HG03575 (cell line): ENCODE measurements at regions not wholly inside any gene's neighbourhood (a gene's known extent, or its start where the extent isn't known, plus 50 kb on each side); places are given as distances from the start of the nearest gene placed in this dataset.

Experiments used
- ATAC-seq: cut with Tn5 transposase; IDR thresholded peaks from one replicate; pipeline ENCODE4 v1.9.1; 2021; ENCODE audit not compliant: unreplicated experiment, insufficient number of reproducible peaks, low FRiP score; ENCODE audit errors: extremely low read depth

GRCh38 chr11:91912322-91912721, 312.3 kb upstream of the FAT3 start:
- ATAC-seq: no peak

DNA sequence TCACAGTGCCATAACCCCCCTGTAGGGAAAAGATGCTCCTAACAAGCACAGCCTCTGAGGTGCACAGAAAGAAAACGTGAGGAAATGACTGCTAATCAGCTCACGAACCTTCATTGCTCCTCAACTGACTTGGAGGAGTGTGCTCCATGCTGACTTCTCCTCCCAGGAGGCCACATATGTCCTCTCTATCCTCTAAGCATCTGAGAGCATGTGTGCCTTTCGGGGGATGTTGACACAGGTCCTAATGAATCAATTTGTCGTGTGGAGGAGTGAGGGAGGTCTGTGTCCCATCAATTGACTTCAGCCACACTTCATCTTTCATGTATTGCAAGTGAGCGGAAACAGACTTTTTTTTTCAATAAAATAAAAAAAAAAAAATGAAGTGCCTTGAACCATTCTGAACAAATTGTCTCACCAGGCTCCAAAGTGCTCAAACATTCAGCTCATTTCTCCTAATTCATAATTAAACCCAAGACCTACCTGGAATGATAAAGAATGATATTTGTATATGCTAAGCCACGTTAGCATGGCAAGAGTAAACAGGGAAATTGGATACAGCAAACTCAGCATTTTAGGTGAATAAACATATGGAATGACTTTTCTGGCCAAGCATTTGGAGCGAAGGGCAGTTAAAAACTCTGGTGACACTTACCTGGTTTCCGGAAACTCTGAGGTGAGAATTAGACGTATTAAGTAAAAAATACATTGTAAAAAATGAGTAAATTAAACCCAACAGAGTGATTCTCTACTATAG, 317.6 kb upstream of the FAT3 start:
- ATAC-seq: no peak

GRCh38 chr11:91904792-91905785, 319.5 kb upstream of the FAT3 start:
- ATAC-seq: no peak

DNA sequence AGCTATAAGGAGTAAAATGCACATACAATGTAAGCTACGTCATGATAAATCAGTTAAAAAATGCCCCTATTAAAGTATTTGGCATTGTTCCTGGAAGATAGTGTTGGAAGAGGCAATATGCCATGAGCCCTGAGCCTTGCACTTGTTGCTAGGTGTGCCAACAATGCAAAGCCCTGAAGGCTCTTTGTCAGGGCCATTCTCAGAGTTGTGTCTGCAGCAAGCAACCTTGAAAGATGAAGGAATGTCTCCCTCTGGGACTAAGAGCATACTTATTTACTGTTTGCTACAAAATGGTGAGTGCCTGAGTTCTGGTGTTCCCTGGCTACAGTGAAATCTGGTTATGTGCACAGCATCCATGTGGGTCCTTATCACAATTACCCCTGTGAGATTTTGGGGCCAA, 322.3 kb upstream of the FAT3 start:
- no peak for ATAC-seq

- no peak for ATAC-seq
These were observed 344.0 kb upstream of the FAT3 start for GRCh38 chr11:91880660-91881059.

DNA sequence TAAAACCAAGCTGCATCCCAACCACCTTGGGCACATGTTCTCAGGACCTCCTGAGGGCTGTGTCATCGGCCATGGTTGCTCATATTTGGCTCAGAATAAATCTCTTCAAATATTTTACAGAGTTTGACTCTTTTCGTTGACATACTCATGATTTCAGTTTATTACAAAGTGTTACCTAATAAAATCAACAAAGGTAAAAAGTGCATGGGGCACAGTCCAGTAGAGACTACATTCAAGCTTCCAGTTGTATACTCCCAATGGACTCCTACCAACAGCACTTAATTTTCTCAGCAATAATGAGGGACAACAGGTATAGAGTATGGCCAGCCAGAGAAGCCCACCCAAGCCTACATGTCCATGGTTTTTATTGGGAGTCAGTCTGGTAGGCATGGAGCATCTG, 347.9 kb upstream of the FAT3 start:
- no peak for ATAC-seq

DNA sequence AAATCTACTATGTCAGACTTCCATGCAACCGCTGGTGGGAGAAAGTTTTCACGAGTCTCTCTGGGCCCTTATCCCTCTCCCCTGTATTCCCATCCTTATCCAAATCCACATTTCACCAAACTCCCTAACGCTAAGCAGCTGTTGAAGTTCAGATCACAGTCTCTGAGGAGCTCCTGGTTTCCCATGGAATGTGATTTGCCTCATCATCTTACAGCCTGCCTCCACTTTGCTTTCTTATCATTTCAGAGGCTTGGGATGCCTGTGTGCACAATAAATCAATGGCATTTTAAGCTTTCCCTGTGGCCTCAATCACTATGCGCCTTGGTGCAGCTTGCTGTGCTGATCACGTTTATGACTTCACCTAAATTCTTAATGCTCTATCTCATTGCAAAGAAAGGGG, 352.4 kb upstream of the FAT3 start:
- no peak for ATAC-seq

- ATAC-seq: no peak
These were observed 352.8 kb upstream of the FAT3 start for GRCh38 chr11:91871791-91872190.

DNA sequence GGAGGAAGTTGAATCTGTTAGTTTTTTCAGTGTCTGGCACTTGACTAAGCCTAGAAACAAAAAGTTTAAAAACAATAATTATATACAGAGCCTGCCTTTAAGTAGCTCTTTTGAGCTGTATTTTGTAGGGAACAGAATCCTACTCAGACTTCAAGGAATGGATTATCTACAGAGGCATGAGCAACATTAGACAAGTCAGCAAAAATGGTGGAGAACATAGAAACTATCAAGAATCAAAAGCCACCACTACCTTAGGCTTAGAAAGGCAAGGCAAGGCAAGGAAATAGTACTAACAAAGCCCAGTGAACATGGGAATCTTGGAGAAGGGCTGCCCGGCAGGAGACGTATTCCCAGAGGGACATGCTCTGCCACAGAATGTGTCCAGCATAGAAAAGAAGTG, 353.6 kb upstream of the FAT3 start:
- ATAC-seq: no peak

GRCh38 chr11:91869686-91870085, 354.9 kb upstream of the FAT3 start:
- no peak for ATAC-seq

DNA sequence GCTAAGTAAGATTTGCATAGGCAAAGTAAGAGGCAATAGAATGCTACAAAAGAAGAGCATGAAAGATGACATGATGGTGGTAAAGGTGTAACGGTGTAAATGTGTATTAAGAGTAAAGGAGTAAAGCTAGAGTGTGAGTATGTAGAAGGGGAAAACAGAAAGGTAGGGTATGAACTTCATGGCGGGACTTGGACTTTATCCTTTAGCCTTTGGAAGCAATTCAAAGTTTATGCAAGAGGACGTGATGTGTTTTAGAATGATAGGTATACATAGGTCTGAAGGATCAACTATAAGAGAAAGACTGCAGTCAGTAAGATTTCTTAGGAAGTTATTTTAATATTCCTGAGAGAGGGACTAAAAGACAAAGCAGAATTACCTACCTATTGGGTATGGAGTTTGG, 358.0 kb upstream of the FAT3 start:
- no peak for ATAC-seq

DNA sequence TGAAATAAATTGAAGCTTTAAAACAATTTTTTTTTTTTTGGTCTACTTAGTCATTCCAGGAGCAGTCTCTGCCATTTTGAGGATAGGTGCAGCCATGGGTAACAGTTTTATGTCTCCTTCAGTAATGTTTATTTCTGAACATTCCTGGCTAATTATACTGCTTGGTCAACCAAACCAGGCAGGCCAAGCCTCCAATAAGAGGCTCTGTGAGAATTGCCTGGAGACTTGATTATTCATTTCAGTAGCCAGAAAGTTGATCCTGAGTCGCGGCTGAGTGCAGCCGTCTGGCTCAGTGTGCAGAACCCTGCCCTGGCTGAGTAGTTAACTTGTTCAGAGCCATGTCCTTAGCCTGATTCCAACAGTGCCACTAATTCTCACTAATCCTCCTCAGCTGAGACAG, 364.0 kb upstream of the FAT3 start:
- ATAC-seq: no peak

- no peak for ATAC-seq
These were observed 365.0 kb upstream of the FAT3 start for GRCh38 chr11:91859666-91860065.

DNA sequence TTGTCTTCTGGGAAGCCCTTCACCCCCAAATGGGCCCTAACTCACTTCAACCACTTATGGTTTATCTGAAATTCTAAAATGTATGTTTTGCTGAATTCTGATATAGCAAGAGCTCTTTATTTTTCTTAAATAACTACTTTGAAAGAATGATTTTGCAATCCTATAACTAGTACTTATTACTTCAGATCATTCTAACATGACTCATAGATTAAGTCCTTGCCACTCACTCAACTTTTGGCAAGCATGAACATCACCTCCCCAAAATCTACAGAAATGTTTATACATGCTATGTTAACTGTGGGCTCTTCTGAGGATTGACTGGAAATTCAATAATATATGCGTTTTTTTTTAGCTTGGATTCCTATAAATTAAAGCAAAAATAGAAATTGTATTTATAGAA, 367.4 kb upstream of the FAT3 start:
- ATAC-seq: no peak

- ATAC-seq: no peak
These were observed 369.8 kb upstream of the FAT3 start for GRCh38 chr11:91854780-91855179.

DNA sequence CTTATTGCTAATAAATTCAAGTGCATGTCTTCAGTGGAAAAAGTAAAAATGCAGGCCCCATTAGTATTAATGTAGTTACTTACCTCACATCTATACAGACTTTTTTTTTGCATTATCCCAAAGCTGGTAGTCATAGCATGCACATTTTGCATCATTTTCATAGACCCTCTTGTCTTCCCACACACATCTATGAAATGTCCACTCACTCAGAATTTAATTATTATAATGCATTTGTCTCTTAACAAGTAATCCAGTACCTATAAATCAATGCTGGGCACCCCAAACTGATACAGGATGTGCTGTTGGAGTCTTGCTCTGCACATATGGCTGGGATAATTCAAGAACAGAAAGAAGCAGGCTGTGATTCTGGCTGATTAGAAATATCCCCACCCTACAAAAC, 370.4 kb upstream of the FAT3 start:
- ATAC-seq: no peak

- ATAC-seq: no peak
These were observed 372.7 kb upstream of the FAT3 start for GRCh38 chr11:91851908-91852307.

- no peak for ATAC-seq
These were observed 373.9 kb upstream of the FAT3 start for GRCh38 chr11:91850533-91851275.

DNA sequence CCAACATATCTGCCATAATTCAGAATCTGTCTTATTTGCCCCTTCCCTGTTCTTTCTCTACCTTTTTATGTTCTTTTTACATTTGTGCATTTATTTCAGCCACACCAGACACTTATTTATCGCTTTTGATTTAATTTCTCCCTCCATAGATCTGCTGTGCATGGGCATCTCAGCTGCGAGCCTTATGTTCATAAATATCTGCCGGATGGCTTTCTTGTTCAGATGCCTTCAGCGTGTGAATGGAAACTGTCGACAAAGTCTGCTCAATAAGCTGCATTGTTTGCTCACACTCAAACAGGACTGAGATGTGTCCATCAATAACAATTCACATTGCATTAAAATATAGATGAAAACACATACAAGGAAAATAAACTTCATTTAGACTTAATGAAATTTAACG, 374.6 kb upstream of the FAT3 start:
- no peak for ATAC-seq

- no peak for ATAC-seq
These were observed 378.0 kb upstream of the FAT3 start for GRCh38 chr11:91846649-91847048.
